HG03469 (cell line): ENCODE measurements at regions not wholly inside any gene's neighbourhood (a gene's known extent, or its start where the extent isn't known, plus 50 kb on each side); places are given as distances from the start of the nearest gene placed in this dataset.

Experiments
- ATAC-seq: cut with Tn5 transposase; IDR thresholded peaks from one replicate; pipeline ENCODE4 v1.9.1; 2021; ENCODE audit warnings: mild to moderate bottlenecking, moderate library complexity, moderate number of reproducible peaks; ENCODE audit not compliant: unreplicated experiment

DNA sequence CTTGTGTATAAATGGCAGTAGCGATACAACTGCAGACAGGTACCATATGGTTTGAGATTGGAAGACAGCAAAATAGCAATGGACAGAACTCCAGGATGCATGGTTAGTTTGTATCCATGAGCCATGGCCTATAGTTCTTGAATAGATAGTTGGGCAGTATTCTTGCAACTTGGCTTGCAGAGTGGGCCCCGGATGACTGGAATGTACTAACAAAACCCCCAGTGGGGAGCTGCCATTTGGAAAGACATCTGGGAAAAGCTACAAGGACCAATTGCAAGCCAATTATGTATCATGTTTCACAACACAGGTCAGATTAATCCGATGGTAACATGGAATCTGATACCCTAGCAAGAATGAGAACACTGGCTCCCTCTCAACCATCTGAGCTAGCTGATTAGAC is 279.6 kb downstream of the RERGL start:
- ATAC-seq = no peak

DNA sequence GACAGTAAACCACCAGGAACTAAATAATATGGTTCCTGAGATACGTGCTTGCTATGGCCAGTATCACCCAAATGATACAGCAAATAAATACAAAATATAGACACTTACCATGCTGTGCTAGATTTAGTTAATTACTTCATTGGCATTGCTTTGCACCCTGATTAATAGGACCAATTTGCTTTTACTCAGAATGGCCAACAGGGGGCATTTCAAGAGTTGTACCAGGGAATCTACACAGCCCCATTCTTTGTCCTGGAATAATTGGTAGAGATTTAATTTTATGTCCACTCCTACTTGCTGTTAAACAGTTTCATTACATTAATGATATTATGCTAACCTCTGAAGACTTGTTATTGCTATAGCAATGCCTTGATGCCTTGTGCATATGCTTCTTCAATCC is 280.8 kb downstream of the RERGL start:
- ATAC-seq = no peak

DNA sequence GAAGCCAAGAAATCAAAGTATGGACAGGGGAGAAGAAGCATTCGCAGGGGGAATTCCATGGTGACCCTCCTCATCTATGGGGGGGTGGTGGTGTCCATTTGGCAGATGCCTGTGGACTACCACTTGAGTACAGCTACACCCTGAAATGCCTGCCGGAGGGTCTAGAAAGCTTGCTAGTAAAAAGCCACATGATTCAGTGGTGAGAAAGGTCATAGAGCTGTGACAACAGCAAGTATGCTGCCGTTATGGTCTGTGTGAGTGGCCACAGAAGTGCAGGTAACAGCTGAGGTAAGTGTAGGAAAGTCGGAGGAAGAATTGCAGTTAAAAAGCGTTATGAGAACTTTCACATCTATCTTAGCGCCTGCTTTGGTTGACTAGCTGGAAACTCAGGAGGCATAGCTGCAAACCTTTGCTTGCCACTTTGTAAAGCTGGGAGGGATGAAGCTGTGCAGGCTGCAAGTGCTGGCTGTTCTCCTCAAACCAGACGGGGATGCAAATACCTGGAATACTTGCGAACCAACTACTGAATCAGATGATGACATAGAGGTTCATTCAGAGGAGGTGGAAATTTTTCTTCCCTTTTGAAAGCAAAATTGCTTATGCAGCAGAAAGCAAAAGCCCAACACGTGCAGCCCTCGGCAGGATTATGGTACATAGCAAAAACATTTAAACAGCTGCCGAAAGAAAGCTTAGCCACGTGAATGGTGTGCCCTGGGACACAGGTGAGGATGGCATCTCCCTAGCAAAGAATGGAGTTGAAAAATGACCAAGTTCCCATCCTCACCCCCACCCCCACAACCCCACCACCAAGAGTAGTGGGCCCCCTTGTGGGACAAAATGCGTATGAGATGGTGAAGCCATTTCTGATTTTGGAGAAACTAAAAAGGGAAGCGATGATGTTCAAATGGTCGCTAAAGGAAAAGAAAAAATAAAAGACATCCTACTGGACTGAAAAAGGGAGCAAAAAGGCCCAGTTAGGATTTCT is 287.0 kb downstream of the RERGL start:
- ATAC-seq = no peak

DNA sequence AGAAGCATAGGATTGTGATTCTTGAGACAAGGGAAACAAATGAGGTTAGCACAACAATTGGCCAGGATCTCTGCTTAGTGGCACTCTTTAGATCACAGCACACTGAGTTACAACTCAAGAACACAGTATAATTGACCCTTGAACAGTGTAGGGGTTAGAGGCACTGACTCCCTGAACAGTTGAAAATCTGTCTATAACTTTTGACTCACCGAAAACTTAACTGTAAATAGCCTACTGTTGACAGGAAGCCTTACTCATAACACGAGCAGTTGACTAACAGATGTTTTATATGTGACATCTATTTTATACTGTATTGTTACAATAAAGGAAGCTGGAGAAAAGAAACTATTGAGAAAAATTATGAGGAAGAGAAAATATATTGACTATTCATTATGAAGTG is 296.1 kb downstream of the RERGL start:
- no peak for ATAC-seq

DNA sequence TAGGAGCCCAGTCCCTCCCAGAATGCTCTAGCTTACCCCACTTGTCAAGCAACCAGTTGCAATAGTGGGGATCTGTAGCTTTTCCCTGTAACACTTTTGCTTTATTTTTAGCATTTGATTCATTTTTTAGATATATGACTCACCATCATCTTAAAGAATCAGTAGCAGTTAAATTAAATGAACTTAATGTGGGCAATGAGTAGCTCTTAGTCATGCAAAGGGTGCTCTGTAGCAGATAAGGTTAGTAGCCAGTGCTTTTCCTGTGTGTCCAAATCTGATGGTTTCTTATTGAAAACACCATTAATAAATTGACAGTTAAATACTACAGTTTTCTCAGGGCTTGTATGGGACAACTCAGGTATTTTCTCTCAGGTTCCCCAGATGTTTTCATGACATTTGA is 311.8 kb downstream of the RERGL start:
- ATAC-seq = no peak

DNA sequence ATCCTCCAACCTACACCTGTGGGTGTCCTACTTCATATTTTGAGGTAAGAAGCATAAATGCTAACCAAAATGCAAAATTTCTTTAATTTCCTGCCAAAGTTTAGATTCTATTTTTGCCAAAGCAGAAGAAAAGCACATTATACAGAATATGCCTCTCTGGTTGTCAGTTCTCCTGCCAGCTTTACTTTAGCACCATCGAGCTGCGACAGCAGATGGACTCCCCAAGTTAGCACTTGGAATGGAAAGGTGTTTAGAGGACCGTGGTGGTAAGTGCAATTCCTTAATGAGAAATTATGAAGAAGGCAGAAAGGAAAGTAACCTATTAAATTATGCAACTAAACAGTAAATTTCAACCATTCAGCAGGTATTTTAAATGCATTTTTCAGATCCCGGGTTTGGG is 326.6 kb downstream of the RERGL start:
- no peak for ATAC-seq

DNA sequence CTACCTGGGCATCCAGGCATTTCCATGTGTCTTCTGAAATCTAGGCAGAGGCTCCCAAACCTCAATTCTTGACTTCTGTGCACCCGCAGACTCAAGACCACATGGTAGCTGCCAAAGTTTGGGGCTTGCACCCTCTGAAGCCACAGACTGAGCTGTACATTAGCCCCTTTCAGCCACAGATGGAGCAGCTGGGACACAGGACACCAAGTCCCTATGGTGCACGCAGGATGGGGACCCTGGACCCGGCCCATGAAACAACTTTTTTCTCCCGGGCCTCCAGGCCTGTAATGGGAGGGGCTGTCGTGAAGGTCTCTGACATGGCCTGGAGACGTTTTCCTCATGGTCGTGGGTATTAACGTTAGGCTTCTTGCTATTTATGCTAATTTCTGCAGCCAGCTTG is 330.0 kb downstream of the RERGL start:
- no peak for ATAC-seq
